HEK293 (cell line): ENCODE measurements at regions not wholly inside any gene's neighbourhood (a gene's known extent, or its start where the extent isn't known, plus 50 kb on each side); places are given as distances from the start of the nearest gene placed in this dataset.

ENCODE experiments used
- CTCF ChIA-PET: fragments of 350-600 bp; formaldehyde crosslinking; extraction: SDS; loops from one replicate; lab custom pipeline; 2021; ENCODE audit warnings: antibody characterized with exemption; lab: Yijun Ruan, JAX
- POLR2A ChIA-PET: fragments of 300-600 bp; formaldehyde crosslinking; extraction: SDS; loops from one replicate; lab custom pipeline; 2020; ENCODE audit warnings: antibody characterized with exemption, inconsistent platforms; lab: Yijun Ruan, JAX
- H3K27ac ChIP-seq: fragments of 200-500 bp; sonication (Bioruptor generic); 2 replicates; pipeline ENCODE4 v1.5.1; 2014; ENCODE audit warnings: low read depth, low read length, control low read depth, inconsistent platforms; ENCODE audit errors: extremely low read depth
- H3K36me3 ChIP-seq, 2 experiments: fragments of 200-500 bp in 1 of 2; sonication (Bioruptor generic) in 1 of 2; 1 replicate in 1 of 2; 2 replicates in 1 of 2; pipeline ENCODE4 v1.5.1; 2014 to 2017; ENCODE audit warnings: inconsistent platforms in 2 of 2, low read length in 2 of 2; ENCODE audit not compliant: control insufficient read depth in 2 of 2, insufficient read depth in 1 of 2
- H3K4me1 ChIP-seq: fragments of 200-500 bp; sonication (Bioruptor generic); 2 replicates; pipeline ENCODE4 v1.5.1; 2014; ENCODE audit warnings: mild to moderate bottlenecking, low read length, inconsistent platforms; ENCODE audit not compliant: control insufficient read depth, insufficient read depth
- H3K4me3 ChIP-seq: 2 replicates; pipeline ENCODE4 v1.5.1; 2011; ENCODE audit warnings: low read depth, mild to moderate bottlenecking, control low read depth, low read length, moderate library complexity
- H3K9me3 ChIP-seq: fragments of 200-500 bp; sonication (Bioruptor generic); 2 replicates; pipeline ENCODE4 v1.5.1; 2014; ENCODE audit warnings: low read depth, low read length, inconsistent platforms; ENCODE audit not compliant: control insufficient read depth, insufficient read depth
- ELK4 ChIP-seq: IDR thresholded peaks from 2 replicates; pipeline ENCODE4 v1.6.1; 2011; ENCODE audit warnings: mild to moderate bottlenecking, low read depth, low read length, borderline replicate concordance
- HIC1 ChIP-seq: fragments of 450-650 bp; formaldehyde crosslinking; IDR thresholded peaks from 2 replicates; pipeline ENCODE4 v1.5.1; 2016; ENCODE audit warnings: missing biosample characterization, missing genetic modification characterization
- MEIS1 ChIP-seq: sonication (generic); formaldehyde crosslinking; IDR thresholded peaks from 2 replicates; pipeline ENCODE4 v1.8.1; 2022; ENCODE audit warnings: missing genetic modification reagents, mild to moderate bottlenecking, borderline replicate concordance
- OSR2 ChIP-seq: fragments of 450-650 bp; formaldehyde crosslinking; IDR thresholded peaks from 2 replicates; pipeline ENCODE4 v1.5.1; 2016; ENCODE audit warnings: missing biosample characterization, missing genetic modification characterization
- PRDM10 ChIP-seq: fragments of 450-650 bp; formaldehyde crosslinking; IDR thresholded peaks from 2 replicates; pipeline ENCODE4 v1.5.1; 2016; ENCODE audit warnings: missing biosample characterization, missing genetic modification characterization
- SETDB1 ChIP-seq: IDR thresholded peaks from one replicate; pipeline ENCODE4 v1.6.1; 2017; ENCODE audit warnings: mild to moderate bottlenecking, low read length, moderate library complexity, mixed read lengths; ENCODE audit not compliant: insufficient read length
- TRIM28 ChIP-seq: IDR thresholded peaks from 2 replicates; pipeline ENCODE4 v1.6.1; 2011; ENCODE audit warnings: low read length, control low read depth, borderline replicate concordance
- ZFHX2 ChIP-seq: fragments of 450-650 bp; formaldehyde crosslinking; conservative IDR thresholded peaks from 2 replicates; pipeline ENCODE4 v1.5.1; 2016; ENCODE audit warnings: missing biosample characterization, missing genetic modification characterization
- ZNF138 ChIP-seq: fragments of 450-650 bp; formaldehyde crosslinking; IDR thresholded peaks from 2 replicates; pipeline ENCODE4 v1.5.1; 2016; ENCODE audit warnings: missing biosample characterization, missing genetic modification characterization, borderline replicate concordance
- ZNF214 ChIP-seq: fragments of 450-650 bp; formaldehyde crosslinking; IDR thresholded peaks from 2 replicates; pipeline ENCODE4 v1.5.1; 2017; ENCODE audit warnings: missing biosample characterization, mild to moderate bottlenecking, missing genetic modification characterization, borderline replicate concordance
- ZNF423 ChIP-seq: fragments of 450-650 bp; formaldehyde crosslinking; IDR thresholded peaks from 2 replicates; pipeline ENCODE4 v1.5.1; 2016; ENCODE audit warnings: missing biosample characterization, missing genetic modification characterization
- ZNF449 ChIP-seq: fragments of 450-650 bp; formaldehyde crosslinking; IDR thresholded peaks from 2 replicates; pipeline ENCODE4 v1.5.1; 2017; ENCODE audit warnings: missing biosample characterization, mild to moderate bottlenecking, missing genetic modification characterization, moderate library complexity
- ZNF501 ChIP-seq: fragments of 450-650 bp; formaldehyde crosslinking; IDR thresholded peaks from 2 replicates; pipeline ENCODE4 v1.5.1; 2016; ENCODE audit warnings: missing biosample characterization, missing genetic modification characterization
- ZNF621 ChIP-seq: fragments of 450-650 bp; formaldehyde crosslinking; IDR thresholded peaks from 2 replicates; pipeline ENCODE4 v1.5.1; 2017; ENCODE audit warnings: missing biosample characterization, missing genetic modification characterization
- ZNF776 ChIP-seq: fragments of 450-650 bp; formaldehyde crosslinking; IDR thresholded peaks from 2 replicates; pipeline ENCODE4 v1.5.0; 2017; ENCODE audit warnings: missing biosample characterization, missing genetic modification characterization, borderline replicate concordance
- ZSCAN16 ChIP-seq: fragments of 450-650 bp; formaldehyde crosslinking; IDR thresholded peaks from 2 replicates; pipeline ENCODE4 v1.5.1; 2016; ENCODE audit warnings: missing biosample characterization, missing genetic modification characterization

- H3K9me3 ChIP-seq, result no peaks in the 10 kb centered on the region
- POLR2A ChIA-PET, result no interaction called here
- H3K27ac ChIP-seq, result no peak overlapping the region
- H3K4me3 ChIP-seq, result no peak overlapping the region
- H3K4me1 ChIP-seq, result no peaks in the 10 kb centered on the region
- CTCF ChIA-PET, result no interaction called here
- TF ChIP-seq HIC1 (tag by site-specific recombination) (peak; percentile 49), TRIM28 (peak; percentile 76; the same call in 1 of the 2 replicates), ELK4 (no peak)
- H3K36me3 ChIP-seq, result no peaks in the 10 kb centered on the region
Observed at GRCh38 chr13:87355451-87355850, 315.7 kb upstream of the SLITRK5 start.

GRCh38 chr13:87356314-87356713 is 314.9 kb upstream of the SLITRK5 start:
- POLR2A ChIA-PET, result no interaction called here
- Histone ChIP-seq H3K27ac (no peak overlapping the region), H3K36me3 (no peaks in the 10 kb centered on the region), H3K9me3 (no peaks in the 10 kb centered on the region), H3K4me1 (no peaks in the 10 kb centered on the region), H3K4me3 (no peak overlapping the region)
- CTCF ChIA-PET, result no interaction called here
- TF ChIP-seq ZFHX2 (tag by site-specific recombination) (no peak), ZNF138 (tag by site-specific recombination) (no peak), ZNF776 (tag by site-specific recombination) (no peak), ZNF423 (tag by site-specific recombination) (no peak), ZNF501 (tag by site-specific recombination) (no peak), ZNF449 (tag by site-specific recombination) (peak; percentile 63), SETDB1 (peak; percentile 37), ZSCAN16 (no peak), ZNF621 (no peak), MEIS1 (CRISPR knock-in tag) (no peak), PRDM10 (tag by site-specific recombination) (no peak), OSR2 (peak; percentile 50), ZNF214 (no peak)
- TF ChIP-seq, all 188 proteins: peak for 3
